Muscle of arm (tissue), 1 donor: ENCODE measurements at regions not wholly inside any gene's neighbourhood (a gene's known extent, or its start where the extent isn't known, plus 50 kb on each side); places are given as distances from the start of the nearest gene placed in this dataset.

ENCODE experiments used
- DNase-seq: peaks from one replicate; pipeline ENCODE4 v3.0.0-alpha.2; 2013

- no peak for DNase-seq
Measured at GRCh38 chr19:31658993-31659896, 310.0 kb upstream of the TSHZ3 start.

- DNase-seq, result no peak
Measured at GRCh38 chr19:31659897-31660210, 310.6 kb upstream of the TSHZ3 start.

GRCh38 chr19:31664096-31664495 is 314.9 kb upstream of the TSHZ3 start:
- no peak for DNase-seq

- no peak for DNase-seq
Measured at GRCh38 chr19:31664997-31665396, 315.8 kb upstream of the TSHZ3 start.

- DNase-seq, result no peak
Measured at GRCh38 chr19:31666126-31666525, 316.9 kb upstream of the TSHZ3 start.

GRCh38 chr19:31667106-31667505 is 317.9 kb upstream of the TSHZ3 start:
- DNase-seq, result no peak

- no peak for DNase-seq
Measured at GRCh38 chr19:31668921-31669320, 319.7 kb upstream of the TSHZ3 start.

GRCh38 chr19:31670931-31671330 is 321.7 kb upstream of the TSHZ3 start:
- DNase-seq, result no peak

- DNase-seq, result peak; percentile 3
Measured at GRCh38 chr19:31671411-31672035, 322.3 kb upstream of the TSHZ3 start.

- DNase-seq, result no peak
Measured at GRCh38 chr19:31674503-31675192, 325.4 kb upstream of the TSHZ3 start.

- DNase-seq, result no peak
Measured at GRCh38 chr19:31675193-31675913, 326.1 kb upstream of the TSHZ3 start.

- DNase-seq, result no peak
Measured at GRCh38 chr19:31676271-31677004, 327.2 kb upstream of the TSHZ3 start.

GRCh38 chr19:31678421-31678820 is 329.2 kb upstream of the TSHZ3 start:
- DNase-seq, result no peak

- DNase-seq, result no peak
Measured at GRCh38 chr19:31681121-31681520, 331.9 kb upstream of the TSHZ3 start.

GRCh38 chr19:31693131-31693932 is 344.1 kb upstream of the TSHZ3 start:
- DNase-seq, result no peak

GRCh38 chr19:31693933-31694269 is 344.7 kb upstream of the TSHZ3 start:
- no peak for DNase-seq

GRCh38 chr19:31694761-31695160 is 345.5 kb upstream of the TSHZ3 start:
- no peak for DNase-seq

- DNase-seq, result no peak
Measured at GRCh38 chr19:31699421-31699820, 350.2 kb upstream of the TSHZ3 start.

GRCh38 chr19:31701146-31701545 is 351.9 kb upstream of the TSHZ3 start:
- DNase-seq, result no peak

- DNase-seq, result no peak
Measured at GRCh38 chr19:31705656-31706055, 356.4 kb upstream of the TSHZ3 start.

GRCh38 chr19:31706131-31706530 is 356.9 kb upstream of the TSHZ3 start:
- DNase-seq, result no peak
